ENCODE measurements at regions not wholly inside any gene's neighbourhood (a gene's known extent, or its start where the extent isn't known, plus 50 kb on each side); places are given as distances from the start of the nearest gene placed in this dataset.

GRCh38 chr2:176477336-176477735, 208.1 kb downstream of the MTX2 start:
- no peak overlapping the region for H3K27ac ChIP-seq (ENCODE audit: extremely low read depth, low read depth, low read length)
- no peak overlapping the region for H3K4me3 ChIP-seq (ENCODE audit: low read depth, low read length)
- H3K36me3 ChIP-seq (ENCODE audit: control insufficient read depth in 2 of 2, insufficient read depth in 1 of 2, low read length in 2 of 2) = no peaks in the 10 kb centered on the region
- TF ChIP-seq ZNF449 (tag by site-specific recombination; IDR thresholded peaks at IDR 0.05) = no peak
- TF ChIP-seq ZNF561 (tag by site-specific recombination; IDR thresholded peaks at IDR 0.05; ENCODE audit: borderline replicate concordance) = no peak
- no peak for TF ChIP-seq ZFP41 (tag by site-specific recombination; IDR thresholded peaks at IDR 0.05; ENCODE audit: borderline replicate concordance)
- TF ChIP-seq ZNF513 (tag by site-specific recombination; IDR thresholded peaks at IDR 0.05) = no peak
- no peak for TF ChIP-seq ZSCAN23 (tag by site-specific recombination; IDR thresholded peaks at IDR 0.05)
- no peak for TF ChIP-seq IKZF3 (tag by site-specific recombination; IDR thresholded peaks at IDR 0.05)
- no peak for TF ChIP-seq ZNF175 (tag by site-specific recombination; IDR thresholded peaks at IDR 0.05)
- no peak for TF ChIP-seq ZBTB6 (tag by site-specific recombination; IDR thresholded peaks at IDR 0.05)
- TF ChIP-seq ZNF701 (tag by site-specific recombination; IDR thresholded peaks at IDR 0.05) = no peak
- POLR2A ChIA-PET = no interaction called here
- no peaks in the 10 kb centered on the region for H3K9me3 ChIP-seq (ENCODE audit: control insufficient read depth, insufficient read depth, low read depth, low read length)
- no peaks in the 10 kb centered on the region for H3K4me1 ChIP-seq (ENCODE audit: control insufficient read depth, insufficient read depth, low read length)
- CTCF ChIA-PET = interaction anchor here (1.2 to 3.1 kb wide), 2 partner anchors 18 to 22 kb away, joined by 7 to 9 read pairs; no protein-coding TSS in a partner anchor

GRCh38 chr2:176479961-176480360, 210.7 kb downstream of the MTX2 start:
- H3K9me3 ChIP-seq (ENCODE audit: control insufficient read depth, insufficient read depth, low read depth, low read length) = no peaks in the 10 kb centered on the region
- no peak overlapping the region for H3K27ac ChIP-seq (ENCODE audit: extremely low read depth, low read depth, low read length)
- TF ChIP-seq ZNF146 (tag by site-specific recombination; IDR thresholded peaks at IDR 0.05) (no peak), ZNF571 (tag by site-specific recombination; IDR thresholded peaks at IDR 0.05) (no peak), ZFP37 (tag by site-specific recombination; IDR thresholded peaks at IDR 0.05) (no peak), ZNF169 (tag by site-specific recombination; IDR thresholded peaks at IDR 0.05) (no peak), ZNF677 (tag by site-specific recombination; IDR thresholded peaks at IDR 0.05) (no peak), ZNF488 (tag by site-specific recombination; IDR thresholded peaks at IDR 0.05) (no peak)
- H3K36me3 ChIP-seq (ENCODE audit: control insufficient read depth in 2 of 2, insufficient read depth in 1 of 2, low read length in 2 of 2) = no peaks in the 10 kb centered on the region
- no peaks in the 10 kb centered on the region; the same call in 1 of the 2 replicates for H3K4me1 ChIP-seq (ENCODE audit: control insufficient read depth, insufficient read depth, low read length)
- H3K4me3 ChIP-seq (ENCODE audit: low read depth, low read length) = no peak overlapping the region
- CTCF ChIA-PET = interaction anchor here (0.6 to 0.9 kb wide), 3 partner anchors 25 to 340 kb away, joined by 3 to 4 read pairs (median 4); no protein-coding TSS in a partner anchor
- POLR2A ChIA-PET = no interaction called here

GRCh38 chr2:176482107-176482506, 212.9 kb downstream of the MTX2 start:
- Histone ChIP-seq H3K4me1 (ENCODE audit: control insufficient read depth, insufficient read depth, low read length) (no peaks in the 10 kb centered on the region; the same call in 1 of the 2 replicates), H3K4me3 (ENCODE audit: low read depth, low read length) (no peak overlapping the region), H3K9me3 (ENCODE audit: control insufficient read depth, insufficient read depth, low read depth, low read length) (no peaks in the 10 kb centered on the region), H3K27ac (ENCODE audit: extremely low read depth, low read depth, low read length) (no peak overlapping the region), H3K36me3 (ENCODE audit: control insufficient read depth in 2 of 2, insufficient read depth in 1 of 2, low read length in 2 of 2) (no peaks in the 10 kb centered on the region)
- ChIA-PET CTCF (interaction anchor here (0.7 to 1.3 kb wide), 2 partner anchors 72 to 341 kb away, joined by 3 to 4 read pairs; no protein-coding TSS in a partner anchor), POLR2A (no interaction called here)
- TF ChIP-seq ZBTB49 (tag by site-specific recombination; IDR thresholded peaks at IDR 0.05; ENCODE audit: low read depth) (no peak), ZNF19 (tag by site-specific recombination; IDR thresholded peaks at IDR 0.05; ENCODE audit: low read depth) (no peak), GFI1B (tag by site-specific recombination; IDR thresholded peaks at IDR 0.05) (no peak), ZNF704 (tag by site-specific recombination; IDR thresholded peaks at IDR 0.05) (no peak), ZNF785 (tag by site-specific recombination; IDR thresholded peaks at IDR 0.05) (no peak), ZNF214 (tag by site-specific recombination; IDR thresholded peaks at IDR 0.05; ENCODE audit: borderline replicate concordance) (no peak)
